ENCODE measurements at regions not wholly inside any gene's neighbourhood (a gene's known extent, or its start where the extent isn't known, plus 50 kb on each side); places are given as distances from the start of the nearest gene placed in this dataset.

DNA sequence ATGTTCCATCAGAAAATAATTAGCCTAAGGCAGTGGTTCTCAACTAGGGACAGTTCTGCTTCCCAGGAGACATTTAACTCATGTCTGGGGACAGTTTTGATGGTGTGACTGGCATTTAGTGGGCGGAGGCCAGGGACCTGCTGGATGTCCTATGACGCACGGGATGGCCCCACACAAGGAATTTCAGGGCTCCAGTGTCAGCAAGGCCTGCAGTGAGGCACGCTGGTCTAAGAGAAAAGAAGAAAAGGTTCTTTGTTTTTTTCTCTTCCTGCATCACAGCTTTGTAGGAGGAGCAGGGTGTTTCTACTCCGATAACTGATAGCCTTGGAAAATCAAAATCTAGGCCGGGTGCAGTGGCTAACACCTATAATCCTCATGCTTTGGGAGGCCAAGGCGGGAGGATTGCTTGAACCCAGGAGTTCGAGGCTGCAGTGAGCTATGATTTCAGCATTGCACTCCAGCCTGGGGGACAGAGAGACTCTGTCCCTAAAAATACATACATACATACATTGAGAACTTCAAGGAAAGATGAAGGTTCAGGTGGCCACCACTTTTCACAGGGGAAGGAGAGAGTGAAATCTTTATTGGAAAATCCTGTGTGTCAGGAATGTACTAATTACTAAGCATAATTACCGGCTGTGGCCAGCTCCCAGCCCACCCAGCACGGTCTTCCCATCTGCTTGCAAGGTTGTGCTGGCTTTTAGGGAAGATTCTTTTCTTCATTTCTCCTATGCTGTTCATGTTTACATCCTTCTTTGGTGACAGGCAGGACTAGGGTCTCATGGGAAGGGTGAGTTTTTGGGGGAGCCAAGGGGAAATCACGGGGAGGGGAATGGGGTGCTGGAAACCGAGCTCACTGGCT is 150.4 kb downstream of the ACTR3B start:
- peaks cover 0 to 7% (median 0%) of the 10 kb centered on the region in 4 donors for H3K9me3 ChIP-seq (ENCODE audit: control insufficient read depth in 4 of 4, insufficient read depth in 3 of 4, low read length in 3 of 4)
- no peaks in the 10 kb centered on the region for H3K36me3 ChIP-seq (ENCODE audit: control insufficient read depth in 4 of 4, insufficient read depth in 4 of 4, low read length in 4 of 4)
- H3K27ac ChIP-seq (ENCODE audit: low read depth in 1 of 2, low read length in 1 of 2) = no peak overlapping the region
- no peak overlapping the region for H3K4me3 ChIP-seq
- TF ChIP-seq, protein P1, sequence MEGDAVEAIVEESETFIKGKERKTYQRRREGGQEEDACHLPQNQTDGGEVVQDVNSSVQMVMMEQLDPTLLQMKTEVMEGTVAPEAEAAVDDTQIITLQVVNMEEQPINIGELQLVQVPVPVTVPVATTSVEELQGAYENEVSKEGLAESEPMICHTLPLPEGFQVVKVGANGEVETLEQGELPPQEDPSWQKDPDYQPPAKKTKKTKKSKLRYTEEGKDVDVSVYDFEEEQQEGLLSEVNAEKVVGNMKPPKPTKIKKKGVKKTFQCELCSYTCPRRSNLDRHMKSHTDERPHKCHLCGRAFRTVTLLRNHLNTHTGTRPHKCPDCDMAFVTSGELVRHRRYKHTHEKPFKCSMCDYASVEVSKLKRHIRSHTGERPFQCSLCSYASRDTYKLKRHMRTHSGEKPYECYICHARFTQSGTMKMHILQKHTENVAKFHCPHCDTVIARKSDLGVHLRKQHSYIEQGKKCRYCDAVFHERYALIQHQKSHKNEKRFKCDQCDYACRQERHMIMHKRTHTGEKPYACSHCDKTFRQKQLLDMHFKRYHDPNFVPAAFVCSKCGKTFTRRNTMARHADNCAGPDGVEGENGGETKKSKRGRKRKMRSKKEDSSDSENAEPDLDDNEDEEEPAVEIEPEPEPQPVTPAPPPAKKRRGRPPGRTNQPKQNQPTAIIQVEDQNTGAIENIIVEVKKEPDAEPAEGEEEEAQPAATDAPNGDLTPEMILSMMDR (IDR thresholded peaks at IDR 0.05; ENCODE audit: control extremely low read depth, extremely low read depth) = no peak
- WGBS, 2 donors = 71 to 79% methylated on average over 12 of the region's 12 CpGs
- H3K4me1 ChIP-seq (ENCODE audit: control insufficient read depth in 5 of 5, insufficient read depth in 5 of 5, low read length in 5 of 5) = peaks cover 0 to 16% (median 0%) of the 10 kb centered on the region in 5 donors
- DNase-seq (no peak), ATAC-seq (ENCODE audit: insufficient read depth, low FRiP score) (no peak)
- H3K9ac ChIP-seq (ENCODE audit: insufficient read depth in 1 of 2, low read length in 2 of 2) = no peak overlapping the region
- H3K27me3 ChIP-seq (ENCODE audit: control insufficient read depth in 3 of 3, insufficient read depth in 3 of 3, low read length in 2 of 3) = no peaks in the 10 kb centered on the region

GRCh38 chr7:152910545-152911225 is 151.1 kb downstream of the ACTR3B start:
- TF ChIP-seq, protein P1 (IDR thresholded peaks at IDR 0.05; ENCODE audit: control extremely low read depth, extremely low read depth) = no peak
- Histone ChIP-seq H3K27ac (ENCODE audit: low read depth in 1 of 2, low read length in 1 of 2) (no peak overlapping the region), H3K9ac (ENCODE audit: insufficient read depth in 1 of 2, low read length in 2 of 2) (no peak overlapping the region), H3K9me3 (ENCODE audit: control insufficient read depth in 4 of 4, insufficient read depth in 3 of 4, low read length in 3 of 4) (peaks cover 0 to 7% (median 0%) of the 10 kb centered on the region in 4 donors), H3K4me3 (no peak overlapping the region), H3K36me3 (ENCODE audit: control insufficient read depth in 4 of 4, insufficient read depth in 4 of 4, low read length in 4 of 4) (no peaks in the 10 kb centered on the region), H3K4me1 (ENCODE audit: control insufficient read depth in 5 of 5, insufficient read depth in 5 of 5, low read length in 5 of 5) (peaks cover 0 to 16% (median 0%) of the 10 kb centered on the region in 5 donors), H3K27me3 (ENCODE audit: control insufficient read depth in 3 of 3, insufficient read depth in 3 of 3, low read length in 2 of 3) (no peaks in the 10 kb centered on the region)
- WGBS, 2 donors = 40 to 55% methylated on average over 17 of the region's 17 CpGs
- ATAC-seq (ENCODE audit: insufficient read depth, low FRiP score) = no peak
- peak; percentile 25 to 66 (median 46) for DNase-seq

GRCh38 chr7:152911226-152911560 is 151.6 kb downstream of the ACTR3B start:
- no peak for ATAC-seq (ENCODE audit: insufficient read depth, low FRiP score)
- TF ChIP-seq, protein P1 (IDR thresholded peaks at IDR 0.05; ENCODE audit: control extremely low read depth, extremely low read depth) = no peak
- no peak for DNase-seq
- no peak overlapping the region for H3K9ac ChIP-seq (ENCODE audit: insufficient read depth in 1 of 2, low read length in 2 of 2)
- 49 to 78% methylated on average over 4 of the region's 4 CpGs for WGBS, 2 donors
- no peak overlapping the region for H3K27ac ChIP-seq (ENCODE audit: low read depth in 1 of 2, low read length in 1 of 2)
- no peak overlapping the region for H3K4me3 ChIP-seq
- H3K9me3 ChIP-seq (ENCODE audit: control insufficient read depth in 4 of 4, insufficient read depth in 3 of 4, low read length in 3 of 4) = peaks cover 0 to 7% (median 0%) of the 10 kb centered on the region in 4 donors
- no peaks in the 10 kb centered on the region for H3K36me3 ChIP-seq (ENCODE audit: control insufficient read depth in 4 of 4, insufficient read depth in 4 of 4, low read length in 4 of 4)
- peaks cover 0 to 16% (median 0%) of the 10 kb centered on the region in 5 donors for H3K4me1 ChIP-seq (ENCODE audit: control insufficient read depth in 5 of 5, insufficient read depth in 5 of 5, low read length in 5 of 5)
- no peaks in the 10 kb centered on the region for H3K27me3 ChIP-seq (ENCODE audit: control insufficient read depth in 3 of 3, insufficient read depth in 3 of 3, low read length in 2 of 3)

All from lung (tissue), 11 donors.